ENCODE measurements at regions not wholly inside any gene's neighbourhood (a gene's known extent, or its start where the extent isn't known, plus 50 kb on each side); places are given as distances from the start of the nearest gene placed in this dataset.
"Not testable (repeated sequence)": the region's sequence is repeated elsewhere in the genome, so short reads cannot be mapped to it uniquely, and the experiment has no call there.

- DNase-seq = no peak
Observed at GRCh38 chr7:131720703-131721102, 164.3 kb upstream of the PODXL start.

- DNase-seq = no peak
Observed at GRCh38 chr7:131717181-131717580, 160.8 kb upstream of the PODXL start.

- no peak for DNase-seq
Observed at GRCh38 chr7:131699323-131699722, 142.9 kb upstream of the PODXL start.

- DNase-seq = peak; percentile 13
Observed at GRCh38 chr7:131692131-131692960, 135.9 kb upstream of the PODXL start.

GRCh38 chr7:131691454-131692130 is 135.2 kb upstream of the PODXL start:
- no peak for DNase-seq

- no peak for DNase-seq
Observed at GRCh38 chr7:131690441-131690840, 134.0 kb upstream of the PODXL start.

- DNase-seq = no peak
Observed at GRCh38 chr7:131689662-131690234, 133.3 kb upstream of the PODXL start.

- peak; percentile 9 for DNase-seq
Observed at GRCh38 chr7:131688738-131689661, 132.6 kb upstream of the PODXL start.

- no peak for DNase-seq
Observed at GRCh38 chr7:131687296-131687695, 130.9 kb upstream of the PODXL start.

GRCh38 chr7:131686833-131687232 is 130.4 kb upstream of the PODXL start:
- no peak for DNase-seq

- no peak for DNase-seq
Observed at GRCh38 chr7:131683536-131684125, 127.2 kb upstream of the PODXL start.

- DNase-seq = no peak
Observed at GRCh38 chr7:131681961-131682360, 125.5 kb upstream of the PODXL start.

GRCh38 chr7:131679071-131679470 is 122.6 kb upstream of the PODXL start:
- not testable (repeated sequence) for DNase-seq

- DNase-seq = not testable (repeated sequence)
Observed at GRCh38 chr7:131676850-131677249, 120.4 kb upstream of the PODXL start.

- DNase-seq = no peak
Observed at GRCh38 chr7:131674131-131674530, 117.7 kb upstream of the PODXL start.

GRCh38 chr7:131673576-131673975 is 117.1 kb upstream of the PODXL start:
- no peak for DNase-seq

- no peak for DNase-seq
Observed at GRCh38 chr7:131670406-131670805, 114.0 kb upstream of the PODXL start.

GRCh38 chr7:131667699-131668098 is 111.3 kb upstream of the PODXL start:
- DNase-seq = no peak

- DNase-seq = no peak
Observed at GRCh38 chr7:131665021-131665420, 108.6 kb upstream of the PODXL start.

- no peak for DNase-seq
Observed at GRCh38 chr7:131664570-131664969, 108.1 kb upstream of the PODXL start.

- not testable (repeated sequence) for DNase-seq
Observed at GRCh38 chr7:131662301-131662873, 106.0 kb upstream of the PODXL start.

- DNase-seq = no peak
Observed at GRCh38 chr7:131657881-131658280, 101.5 kb upstream of the PODXL start.
